ENCODE measurements at regions not wholly inside any gene's neighbourhood (a gene's known extent, or its start where the extent isn't known, plus 50 kb on each side); places are given as distances from the start of the nearest gene placed in this dataset.

DNA sequence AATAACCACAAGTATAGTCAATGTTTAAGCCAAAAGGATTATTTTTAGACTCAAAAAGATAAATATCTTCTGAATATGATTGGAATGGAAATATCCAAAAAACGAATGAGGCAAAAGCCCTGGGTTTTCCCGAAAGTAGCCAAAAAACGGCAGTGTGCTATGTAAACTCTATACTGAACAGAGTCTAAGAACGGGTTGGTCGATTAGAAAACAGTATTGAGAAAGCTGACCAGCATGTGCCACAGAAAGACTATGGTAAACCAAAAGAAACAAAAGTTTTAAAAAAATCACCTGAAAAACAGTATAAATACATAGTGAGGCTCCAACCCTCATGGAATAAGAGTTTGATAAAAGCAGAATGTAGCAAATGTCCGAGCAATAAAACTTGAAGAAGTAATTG lies 92.0 kb upstream of the DLGAP1 start:
- Histone ChIP-seq H3K4me2 (ENCODE audit: low read length) (no peak overlapping the region), H3K4me3 (ENCODE audit: low read length) (no peak overlapping the region), H4K20me1 (ENCODE audit: insufficient read depth, low read length) (no peaks in the 10 kb centered on the region), H3K9me3 (ENCODE audit: insufficient read depth, low read length) (no peaks in the 10 kb centered on the region), H3K27ac (ENCODE audit: low read length) (no peak overlapping the region), H3K79me2 (ENCODE audit: low read length) (no peaks in the 10 kb centered on the region), H3K9ac (ENCODE audit: low read length) (no peak overlapping the region), H2AFZ (ENCODE audit: low read depth, low read length) (no peak overlapping the region), H3K36me3 (replicated peaks; ENCODE audit: low read depth, low read length) (no peaks in the 10 kb centered on the region), H3K27me3 (ENCODE audit: low read depth, low read length) (no peaks in the 10 kb centered on the region), H3K4me1 (ENCODE audit: low read length) (no peaks in the 10 kb centered on the region)
- TF ChIP-seq EZH2phosphoT487 (IDR thresholded peaks at IDR 0.05; ENCODE audit: low read depth): no peak
- TF ChIP-seq, protein P1, sequence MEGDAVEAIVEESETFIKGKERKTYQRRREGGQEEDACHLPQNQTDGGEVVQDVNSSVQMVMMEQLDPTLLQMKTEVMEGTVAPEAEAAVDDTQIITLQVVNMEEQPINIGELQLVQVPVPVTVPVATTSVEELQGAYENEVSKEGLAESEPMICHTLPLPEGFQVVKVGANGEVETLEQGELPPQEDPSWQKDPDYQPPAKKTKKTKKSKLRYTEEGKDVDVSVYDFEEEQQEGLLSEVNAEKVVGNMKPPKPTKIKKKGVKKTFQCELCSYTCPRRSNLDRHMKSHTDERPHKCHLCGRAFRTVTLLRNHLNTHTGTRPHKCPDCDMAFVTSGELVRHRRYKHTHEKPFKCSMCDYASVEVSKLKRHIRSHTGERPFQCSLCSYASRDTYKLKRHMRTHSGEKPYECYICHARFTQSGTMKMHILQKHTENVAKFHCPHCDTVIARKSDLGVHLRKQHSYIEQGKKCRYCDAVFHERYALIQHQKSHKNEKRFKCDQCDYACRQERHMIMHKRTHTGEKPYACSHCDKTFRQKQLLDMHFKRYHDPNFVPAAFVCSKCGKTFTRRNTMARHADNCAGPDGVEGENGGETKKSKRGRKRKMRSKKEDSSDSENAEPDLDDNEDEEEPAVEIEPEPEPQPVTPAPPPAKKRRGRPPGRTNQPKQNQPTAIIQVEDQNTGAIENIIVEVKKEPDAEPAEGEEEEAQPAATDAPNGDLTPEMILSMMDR (IDR thresholded peaks at IDR 0.05; ENCODE audit: low read depth, low read length): no peak

DNA sequence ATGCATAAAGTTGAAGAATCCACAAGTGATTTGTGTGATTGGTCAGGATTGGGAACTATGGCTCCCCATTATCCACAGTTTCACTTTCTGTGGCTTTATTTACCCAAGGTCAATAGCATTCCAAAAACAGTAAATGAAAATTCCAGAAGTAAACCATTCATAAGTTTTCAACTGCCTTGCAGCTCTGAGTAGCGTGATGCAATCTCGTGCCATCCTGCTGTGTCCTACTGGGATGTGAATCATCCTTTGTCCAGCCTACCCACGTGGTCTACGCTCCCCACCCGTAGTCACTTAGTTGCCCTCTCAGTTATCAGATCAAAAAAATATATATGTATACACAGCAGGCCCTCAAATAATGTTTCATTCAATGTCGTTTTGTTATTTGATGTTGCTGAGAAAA lies 89.0 kb upstream of the DLGAP1 start:
- H3K36me3 ChIP-seq (replicated peaks; ENCODE audit: low read depth, low read length): no peaks in the 10 kb centered on the region
- no peaks in the 10 kb centered on the region for H3K4me1 ChIP-seq (ENCODE audit: low read length)
- no peaks in the 10 kb centered on the region for H3K27me3 ChIP-seq (ENCODE audit: low read depth, low read length)
- no peaks in the 10 kb centered on the region for H3K9me3 ChIP-seq (ENCODE audit: insufficient read depth, low read length)
- H4K20me1 ChIP-seq (ENCODE audit: insufficient read depth, low read length): no peaks in the 10 kb centered on the region
- H3K9ac ChIP-seq (ENCODE audit: low read length): no peak overlapping the region
- no peaks in the 10 kb centered on the region for H3K79me2 ChIP-seq (ENCODE audit: low read length)
- no peak overlapping the region for H3K4me2 ChIP-seq (ENCODE audit: low read length)
- no peak overlapping the region for H3K4me3 ChIP-seq (ENCODE audit: low read length)
- H2AFZ ChIP-seq (ENCODE audit: low read depth, low read length): no peak overlapping the region
- no peak for TF ChIP-seq EZH2phosphoT487 (IDR thresholded peaks at IDR 0.05; ENCODE audit: low read depth)
- TF ChIP-seq, protein P1 (IDR thresholded peaks at IDR 0.05; ENCODE audit: low read depth, low read length): no peak
- H3K27ac ChIP-seq (ENCODE audit: low read length): no peak overlapping the region

DNA sequence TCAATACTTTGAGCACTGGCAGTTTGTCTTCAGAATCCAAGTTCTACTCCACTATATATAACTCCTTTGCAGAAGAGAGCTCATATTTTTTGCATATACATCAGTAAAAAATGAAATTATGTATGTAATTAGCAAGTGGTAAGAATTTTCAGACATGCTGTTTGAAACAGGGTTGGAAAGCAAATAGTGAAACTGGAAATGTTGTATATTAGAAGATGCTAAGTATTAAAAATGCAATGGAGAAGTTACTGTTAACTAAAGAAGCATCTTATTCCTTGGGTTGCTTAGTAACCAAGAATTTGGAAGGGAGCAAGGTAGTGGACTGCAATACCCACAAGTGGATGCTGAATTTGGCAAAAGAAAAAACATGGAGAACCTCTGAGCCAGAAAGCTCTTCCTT lies 88.6 kb upstream of the DLGAP1 start:
- H4K20me1 ChIP-seq (ENCODE audit: insufficient read depth, low read length): no peaks in the 10 kb centered on the region
- TF ChIP-seq EZH2phosphoT487 (IDR thresholded peaks at IDR 0.05; ENCODE audit: low read depth): no peak
- TF ChIP-seq, protein P1 (IDR thresholded peaks at IDR 0.05; ENCODE audit: low read depth, low read length): no peak
- H2AFZ ChIP-seq (ENCODE audit: low read depth, low read length): no peak overlapping the region
- no peak overlapping the region for H3K4me2 ChIP-seq (ENCODE audit: low read length)
- no peak overlapping the region for H3K27ac ChIP-seq (ENCODE audit: low read length)
- H3K79me2 ChIP-seq (ENCODE audit: low read length): no peaks in the 10 kb centered on the region
- H3K4me1 ChIP-seq (ENCODE audit: low read length): no peaks in the 10 kb centered on the region
- H3K4me3 ChIP-seq (ENCODE audit: low read length): no peak overlapping the region
- H3K9me3 ChIP-seq (ENCODE audit: insufficient read depth, low read length): no peaks in the 10 kb centered on the region
- H3K36me3 ChIP-seq (replicated peaks; ENCODE audit: low read depth, low read length): no peaks in the 10 kb centered on the region
- no peak overlapping the region for H3K9ac ChIP-seq (ENCODE audit: low read length)
- H3K27me3 ChIP-seq (ENCODE audit: low read depth, low read length): no peaks in the 10 kb centered on the region

DNA sequence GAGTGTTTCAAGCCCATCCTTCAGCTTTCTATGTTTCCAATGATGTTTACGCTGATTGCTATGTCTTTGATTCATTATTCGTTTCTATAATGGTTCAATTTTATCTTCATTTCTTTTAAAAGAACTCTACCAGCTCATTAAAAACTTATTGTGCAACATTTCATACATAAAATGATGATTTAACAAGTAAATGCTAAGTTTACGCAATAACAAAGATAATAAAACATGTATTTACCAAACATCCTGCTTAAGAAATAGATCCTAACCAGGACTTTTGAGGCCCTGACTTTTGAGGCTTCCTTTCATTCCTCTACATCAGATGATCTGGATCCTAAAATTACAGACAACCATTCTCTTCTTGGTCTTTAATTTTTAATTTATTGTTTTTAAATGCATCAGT lies 86.5 kb upstream of the DLGAP1 start:
- no peak overlapping the region for H3K9ac ChIP-seq (ENCODE audit: low read length)
- no peak overlapping the region for H3K4me2 ChIP-seq (ENCODE audit: low read length)
- H4K20me1 ChIP-seq (ENCODE audit: insufficient read depth, low read length): no peaks in the 10 kb centered on the region
- no peak overlapping the region for H3K27ac ChIP-seq (ENCODE audit: low read length)
- TF ChIP-seq EZH2phosphoT487 (IDR thresholded peaks at IDR 0.05; ENCODE audit: low read depth): no peak
- TF ChIP-seq, protein P1 (IDR thresholded peaks at IDR 0.05; ENCODE audit: low read depth, low read length): no peak
- no peak overlapping the region for H3K4me3 ChIP-seq (ENCODE audit: low read length)
- H3K36me3 ChIP-seq (replicated peaks; ENCODE audit: low read depth, low read length): no peaks in the 10 kb centered on the region
- no peaks in the 10 kb centered on the region for H3K79me2 ChIP-seq (ENCODE audit: low read length)
- H3K27me3 ChIP-seq (ENCODE audit: low read depth, low read length): no peaks in the 10 kb centered on the region
- H2AFZ ChIP-seq (ENCODE audit: low read depth, low read length): no peak overlapping the region
- H3K4me1 ChIP-seq (ENCODE audit: low read length): no peaks in the 10 kb centered on the region
- H3K9me3 ChIP-seq (ENCODE audit: insufficient read depth, low read length): no peaks in the 10 kb centered on the region; the same call in 1 of the 2 replicates
